Heart left ventricle (tissue), 16 donors: ENCODE measurements at regions not wholly inside any gene's neighbourhood (a gene's known extent, or its start where the extent isn't known, plus 50 kb on each side); places are given as distances from the start of the nearest gene placed in this dataset.
A peak's percentile ranks its signal among the peaks of the same experiment; 100 is the strongest.

Experiments
- ATAC-seq, 4 donors: fragments of 200-7000 bp; cut with Tn5 transposase; one replicate each; pipeline ENCODE4 v1.9.1; 2020 to 2022; ENCODE audit warnings: moderate library complexity in 4 of 4, mild to moderate bottlenecking in 3 of 4, moderate number of reproducible peaks in 1 of 4
- DNase-seq, 5 donors: peaks; one replicate each; pipeline ENCODE4 v3.0.0-alpha.2; 2020
- H3K27ac ChIP-seq, 12 donors: fragments of 200-600 bp; sonication (generic) in 4 of 12; one replicate each; pipeline versions ENCODE4 v1.5.0 to v1.8.0; 2016 to 2022; ENCODE audit warnings: mild to moderate bottlenecking in 2 of 12
- H3K27me3 ChIP-seq, 9 donors: fragments of 200-600 bp; sonication (generic) in 2 of 9; one replicate each; pipeline versions ENCODE4 v1.5.1 to v1.8.0; 2016 to 2022; ENCODE audit warnings: mild to moderate bottlenecking in 3 of 9
- H3K36me3 ChIP-seq, 9 donors: fragments of 200-600 bp; sonication (generic) in 2 of 9; one replicate each; pipeline versions ENCODE4 v1.5.0 to v1.8.0; 2018 to 2022; ENCODE audit warnings: mild to moderate bottlenecking in 2 of 9
- H3K4me1 ChIP-seq, 12 donors: fragments of 200-600 bp; sonication (generic) in 4 of 12; one replicate each; pipeline versions ENCODE4 v1.5.0 to v1.8.0; 2016 to 2022; ENCODE audit warnings: mild to moderate bottlenecking in 3 of 12
- H3K4me3 ChIP-seq, 12 donors: fragments of 200-600 bp; sonication (generic) in 4 of 12; one replicate each; pipeline versions ENCODE4 v1.5.0 to v1.8.0; 2017 to 2022; ENCODE audit warnings: mild to moderate bottlenecking in 9 of 12, moderate library complexity in 4 of 12
- H3K9me3 ChIP-seq, 12 donors: fragments of 200-600 bp; sonication (generic) in 4 of 12; one replicate each; pipeline versions ENCODE4 v1.5.0 to v1.8.0; 2016 to 2022; ENCODE audit warnings: mild to moderate bottlenecking in 1 of 12
- CTCF ChIP-seq, 12 donors: fragments of 200-600 bp; sonication (generic) in 4 of 12; IDR thresholded peaks; one replicate each; pipeline versions ENCODE4 v1.5.0 to v1.8.0; 2018 to 2022; ENCODE audit warnings: antibody characterized with exemption in 12 of 12, mild to moderate bottlenecking in 5 of 12
- POLR2A ChIP-seq, 2 donors: fragments of 450-650 bp; IDR thresholded peaks; one replicate each; pipeline ENCODE4 v1.6.1; 2017; ENCODE audit warnings: antibody characterized with exemption in 2 of 2, mild to moderate bottlenecking in 2 of 2, moderate library complexity in 2 of 2
- WGBS, 4 donors: extraction: QIAGEN DNeasy Blood & Tissue Kit in 2 of 4; methylation state at CpG; one replicate each; pipeline versions ENCODE4 v1.1.5 to v1.1.7; 2013 to 2018; 5-methylcytosine and 5-hydroxymethylcytosine counted together
- intact Hi-C, 10 donors: fragments of 100-400 bp; cut with DNase I; formaldehyde crosslinking; loops; one replicate each; pipeline versions ENCODE4 v1.11.1 to v1.14.2; 2022
- donor health status: ischemic (EF 13 %, LVEDD 7.1; RV severe dilation, severe dysfunction).
- donor health status: healthy with polysubstance abuse.
- donor health status: DM: no; HTN: yes; CAD: no.
- donor health status: DM: no; HTN: no; CAD: no.
- donor health status: ischemic (EF 25% LVEDD 6.9; RV normal size, moderate dysfunction).
- donor health status: ischemic (EF 25% LVEDD 5.7; RV mildly dilated, moderate dysfunction).
- donor health status: healthy.
- donor health status: DM: yes; HTN: yes; CAD: no.
- donor health status: ischemic (EF 35%, LVEDD 5.7; RV mildly dilated, moderate dysfunction).
- donor health status: nonischemic (EF 11% LVEDD 7.7; RV severe dilation, severe dysfunction).
- donor health status: DM: yes; HTN: yes; CAD: no.
- donor health status: PGD.
- donor health status: ischemic (EF 29% LVEDD 5.4; RV normal size, mild dysfunction).
- donor health status: nonischemic (EF 23%, LVEDD 6.1; RV moderate dilation, normal function).

- H3K27ac ChIP-seq, result no peak overlapping the region
These were observed 237.5 kb downstream of the CD83 start for GRCh38 chr6:14354919-14355572.

GRCh38 chr6:14359438-14359837 lies 241.9 kb downstream of the CD83 start:
- H3K9me3 ChIP-seq, result no peaks in the 10 kb centered on the region
- H3K4me3 ChIP-seq, result no peak overlapping the region
- ATAC-seq, result no peak
- no peak overlapping the region for H3K27ac ChIP-seq
- intact Hi-C loops, result no loop called here
- H3K36me3 ChIP-seq, result no peaks in the 10 kb centered on the region
- no peak for TF ChIP-seq CTCF (IDR thresholded peaks at IDR 0.05)
- no peak for TF ChIP-seq POLR2A (IDR thresholded peaks at IDR 0.05)
- H3K4me1 ChIP-seq, result peaks cover 0 to 35% (median 17%) of the 10 kb centered on the region in 12 donors
- DNase-seq, result no peak
- 97 to 98% (median 98%) methylated on average over 5 of the region's 5 CpGs for WGBS, 4 donors
- H3K27me3 ChIP-seq, result no peaks in the 10 kb centered on the region

More at GRCh38 chr6:14354919-14355572, 237.5 kb downstream of the CD83 start:
- Histone ChIP-seq H3K36me3 (no peaks in the 10 kb centered on the region), H3K4me3 (no peak overlapping the region), H3K9me3 (peaks cover 0 to 6% (median 0%) of the 10 kb centered on the region in 12 donors), H3K27me3 (no peaks in the 10 kb centered on the region), H3K4me1 (peaks cover 0 to 11% (median 5%) of the 10 kb centered on the region in 12 donors)
- ATAC-seq (peak in 3 of 4 donors; percentile 49 to 59 (median 52)), DNase-seq (peak; percentile 66 to 81 (median 75))
- intact Hi-C loops, result no loop called here
- TF ChIP-seq POLR2A (IDR thresholded peaks at IDR 0.05), result no peak
- no peak for TF ChIP-seq CTCF (IDR thresholded peaks at IDR 0.05)
- WGBS, 4 donors, result 29 to 33% (median 31%) methylated on average over 5 of the region's 5 CpGs

DNA sequence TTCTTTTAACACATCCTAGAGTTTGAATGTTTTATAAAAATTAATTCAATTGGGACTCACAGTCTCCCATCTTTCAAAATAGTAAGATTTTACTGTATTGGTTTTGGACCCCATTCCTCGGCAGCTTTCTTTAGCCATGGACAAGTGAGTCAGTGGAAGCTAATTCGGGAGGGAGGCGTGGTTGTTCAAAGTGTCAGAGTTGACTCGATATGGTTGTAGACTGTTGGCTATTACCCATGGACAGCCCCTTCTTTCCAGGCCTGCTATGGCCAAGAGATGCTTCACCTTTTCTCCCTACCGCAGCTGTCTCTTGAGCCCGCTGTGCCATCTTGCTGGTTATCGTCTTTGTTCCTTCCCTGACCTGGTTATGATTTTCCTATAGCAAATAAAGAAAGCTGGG lies 243.0 kb downstream of the CD83 start:
- H3K36me3 ChIP-seq, result no peaks in the 10 kb centered on the region
- TF ChIP-seq CTCF (IDR thresholded peaks at IDR 0.05), result no peak

GRCh38 chr6:14361297-14361696 lies 243.7 kb downstream of the CD83 start:
- 23 to 31% (median 29%) methylated on average over 2 of the region's 2 CpGs for WGBS, 4 donors
- ATAC-seq (peak; percentile 89 to 92 (median 91)), DNase-seq (peak in 1 of 5 donors; percentile 10)
- H3K36me3 ChIP-seq, result no peaks in the 10 kb centered on the region
- no peak for TF ChIP-seq CTCF (IDR thresholded peaks at IDR 0.05)
- TF ChIP-seq POLR2A (IDR thresholded peaks at IDR 0.05), result no peak
- H3K27me3 ChIP-seq, result no peaks in the 10 kb centered on the region
- no peaks in the 10 kb centered on the region for H3K9me3 ChIP-seq
- peak overlapping the region in 4 of 12 donors; percentile 5 to 35 (median 16) for H3K4me3 ChIP-seq
- H3K27ac ChIP-seq, result peak overlapping the region; percentile 51 to 94 (median 82)
- intact Hi-C loops, result loop anchor here in 3 of 10 donors (2.0 to 10.0 kb wide), 3 partner anchors 70 to 74 kb away; no protein-coding TSS in a partner anchor
- peaks cover 0 to 31% (median 16%) of the 10 kb centered on the region in 12 donors for H3K4me1 ChIP-seq

More for the DNA sequence above, 243.0 kb downstream of the CD83 start:
- intact Hi-C loops, result loop anchor here in 3 of 10 donors (2.0 to 10.0 kb wide), 3 partner anchors 70 to 74 kb away; no protein-coding TSS in a partner anchor
- Histone ChIP-seq H3K27ac (peak overlapping the region; percentile 51 to 94 (median 82)), H3K4me1 (peaks cover 0 to 30% (median 16%) of the 10 kb centered on the region in 12 donors), H3K9me3 (no peaks in the 10 kb centered on the region), H3K27me3 (no peaks in the 10 kb centered on the region), H3K4me3 (peak overlapping the region in 5 of 12 donors; percentile 1 to 35 (median 20))
- DNase-seq (peak in 4 of 5 donors; percentile 43 to 74 (median 58)), ATAC-seq (peak; percentile 86 to 93 (median 90))
- WGBS, 4 donors, result 54 to 72% (median 69%) methylated on average over 7 of the region's 7 CpGs
